Panc1 (cell line): ENCODE measurements at regions not wholly inside any gene's neighbourhood (a gene's known extent, or its start where the extent isn't known, plus 50 kb on each side); places are given as distances from the start of the nearest gene placed in this dataset.

Source experiments
- ATAC-seq: fragments of 200-7000 bp; cut with Tn5 transposase; 2 replicates; pipeline ENCODE4 v1.9.1; 2020; ENCODE audit warnings: mild to moderate bottlenecking, moderate library complexity
- BruUV-seq: library from RNA; stranded (reverse); fragments of 400-500 nt; replicated peaks from 2 replicates; lab custom pipeline; 2021; lab: Mats Ljungman, UMichigan
- CTCF ChIA-PET: fragments of 300-600 bp; sonication (Branson Sonifier 250); formaldehyde crosslinking; loops from one replicate; lab custom pipeline; 2022; ENCODE audit warnings: antibody characterized with exemption; lab: Charles Lee
- POLR2A ChIA-PET: fragments of 300-600 bp; sonication (Branson Sonifier 250); formaldehyde crosslinking; loops from one replicate; lab custom pipeline; 2022; ENCODE audit warnings: antibody characterized with exemption; lab: Charles Lee
- DNase-seq: peaks from one replicate; pipeline ENCODE4 v3.0.0-alpha.2; 2010; ENCODE audit warnings: low read depth, low spot score
- H3K27ac ChIP-seq: 2 replicates; pipeline ENCODE4 v1.5.1; 2011; ENCODE audit warnings: mild to moderate bottlenecking, low read length, inconsistent platforms
- H3K27me3 ChIP-seq: fragments of 200-500 bp; sonication (Bioruptor generic); 2 replicates; pipeline ENCODE4 v1.6.0; 2014; ENCODE audit warnings: low read length, inconsistent platforms; ENCODE audit not compliant: control insufficient read depth, insufficient read depth
- H3K36me3 ChIP-seq: fragments of 200-500 bp; sonication (Bioruptor generic); 2 replicates; pipeline ENCODE4 v1.5.1; 2014; ENCODE audit warnings: inconsistent platforms, mild to moderate bottlenecking, low read length, moderate library complexity; ENCODE audit not compliant: control insufficient read depth, insufficient read depth
- H3K4me1 ChIP-seq: 2 replicates; pipeline ENCODE4 v1.5.1; 2011; ENCODE audit warnings: inconsistent platforms, mild to moderate bottlenecking, low read length, moderate library complexity; ENCODE audit not compliant: control insufficient read depth, insufficient read depth
- H3K4me3 ChIP-seq, 2 experiments: 2 replicates each; pipeline ENCODE4 v1.5.1; 2011 to 2012; ENCODE audit warnings: low read depth in 2 of 2, low read length in 2 of 2, mild to moderate bottlenecking in 2 of 2, inconsistent platforms in 1 of 2, moderate library complexity in 1 of 2
- H3K9me3 ChIP-seq: fragments of 200-500 bp; sonication (Bioruptor generic); 2 replicates; pipeline ENCODE4 v1.5.1; 2014; ENCODE audit warnings: low read depth, mild to moderate bottlenecking, inconsistent platforms, low read length, moderate library complexity; ENCODE audit not compliant: control insufficient read depth, insufficient read depth
- CTCF ChIP-seq: fragments of 450-650 bp; IDR thresholded peaks from 2 replicates; pipeline ENCODE4 v1.5.1; 2017; ENCODE audit warnings: mild to moderate bottlenecking
- POLR2AphosphoS5 ChIP-seq: IDR thresholded peaks from 2 replicates; pipeline ENCODE4 v1.6.1; 2012; ENCODE audit warnings: mild to moderate bottlenecking, low read depth, low read length, moderate library complexity
- REST ChIP-seq, 2 experiments: IDR thresholded peaks; 2 replicates each; pipeline ENCODE4 v1.6.1; 2011 to 2012; ENCODE audit warnings: low read depth in 2 of 2, control low read depth in 1 of 2, low read length in 1 of 2, mild to moderate bottlenecking in 1 of 2, moderate library complexity in 1 of 2; ENCODE audit not compliant: insufficient read depth in 1 of 2
- SIN3A ChIP-seq: IDR thresholded peaks from 2 replicates; pipeline ENCODE4 v1.6.1; 2012; ENCODE audit warnings: low read depth, mild to moderate bottlenecking, low read length, moderate library complexity, borderline replicate concordance; ENCODE audit not compliant: insufficient read depth
- TCF7L2 ChIP-seq: IDR thresholded peaks from 2 replicates; pipeline ENCODE4 v1.6.1; 2011; ENCODE audit warnings: mild to moderate bottlenecking, low read depth, low read length, inconsistent platforms
- in situ Hi-C: cut with HindIII; loops from 2 replicates; pipeline ENCODE4 v1.10.0; 2016; ENCODE audit warnings: low sequenced_read_pairs, low pct_unique_long_range_greater_than_20kb
- intact Hi-C: fragments of 100-400 bp; cut with micrococcal nuclease; formaldehyde crosslinking; loops from one replicate; pipeline ENCODE4 v1.10.0; 2022; ENCODE audit not compliant: unreplicated experiment

- no peaks in the 10 kb centered on the region for H3K9me3 ChIP-seq
- H3K27me3 ChIP-seq: 0 out of 2 replicates have a peak, but pooled peaks cover 7% of the 10 kb centered on the region
- ChIA-PET CTCF (no interaction called here), POLR2A (interaction anchor here (0.7 kb wide), 1 partner anchor 571 kb away, joined by 3 read pairs; no protein-coding TSS in a partner anchor)
- DNase-seq: no peak
- BruUV-seq: no TSS peak
- H3K27ac ChIP-seq: no peak overlapping the region
- H3K36me3 ChIP-seq: no peaks in the 10 kb centered on the region
- no peaks in the 10 kb centered on the region for H3K4me1 ChIP-seq
- TF ChIP-seq SIN3A (no peak), POLR2AphosphoS5 (no peak), CTCF (no peak), REST (IDR thresholded peaks at IDR 0.05; ENCODE audit: insufficient read depth in 1 of 2, low read depth in 2 of 2, low read length in 1 of 2) (no peak), TCF7L2 (no peak)
- no peak overlapping the region for H3K4me3 ChIP-seq
- intact Hi-C loops: loop anchor here (10.0 kb wide), 1 partner anchor 275 kb away; no protein-coding TSS in a partner anchor
- in situ Hi-C loops: no loop called here
- ATAC-seq: no peak
Measured at GRCh38 chr10:44589944-44590449, 205.1 kb upstream of the CXCL12 start.

GRCh38 chr10:44591911-44592310, 207.0 kb upstream of the CXCL12 start:
- intact Hi-C loops: loop anchor here (10.0 kb wide), 1 partner anchor 273 kb away; no protein-coding TSS in a partner anchor
- Histone ChIP-seq H3K9me3 (no peaks in the 10 kb centered on the region), H3K4me3 (no peak overlapping the region), H3K36me3 (no peaks in the 10 kb centered on the region), H3K27ac (no peak overlapping the region), H3K27me3 (0 out of 2 replicates have a peak, but pooled peaks cover 7% of the 10 kb centered on the region), H3K4me1 (no peaks in the 10 kb centered on the region)
- in situ Hi-C loops: no loop called here
- BruUV-seq: no TSS peak
- ATAC-seq (no peak), DNase-seq (no peak)
- ChIA-PET POLR2A (no interaction called here), CTCF (no interaction called here)
- no peak for TF ChIP-seq CTCF
- TF ChIP-seq REST (IDR thresholded peaks at IDR 0.05; ENCODE audit: insufficient read depth in 1 of 2, low read depth in 2 of 2, low read length in 1 of 2): no peak
